ENCODE measurements at regions not wholly inside any gene's neighbourhood (a gene's known extent, or its start where the extent isn't known, plus 50 kb on each side); places are given as distances from the start of the nearest gene placed in this dataset.

- no peak for ATAC-seq (ENCODE audit: low FRiP score)
- DNase-seq (ENCODE audit: low spot score) = no peak
These were observed 307.7 kb upstream of the SLC10A2 start for GRCh38 chr13:103373916-103374315.

DNA sequence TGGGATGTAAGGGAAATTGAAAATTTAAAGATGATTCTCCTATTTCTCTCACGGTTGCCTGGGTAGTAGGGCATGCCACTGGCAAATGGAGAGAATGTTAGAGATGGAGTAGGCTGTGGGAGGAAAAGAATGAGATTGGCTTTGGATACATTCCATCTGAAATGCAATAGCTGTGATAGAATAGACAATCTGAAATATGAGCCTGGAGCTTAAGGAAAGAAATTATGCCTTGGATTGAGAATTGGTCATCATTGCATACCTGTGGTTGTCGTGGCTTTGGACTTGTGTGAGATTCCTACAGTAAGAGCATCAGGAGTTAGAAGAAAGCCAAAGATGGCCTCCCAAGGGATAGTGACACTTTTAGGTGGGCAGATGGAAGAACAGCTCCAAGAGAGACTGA is 305.1 kb upstream of the SLC10A2 start:
- DNase-seq (ENCODE audit: low spot score) = no peak
- no peak for ATAC-seq (ENCODE audit: low FRiP score)
- TF ChIP-seq CTCF (IDR thresholded peaks at IDR 0.05) = no peak

More at GRCh38 chr13:103373916-103374315, 307.7 kb upstream of the SLC10A2 start:
- no peak for TF ChIP-seq CTCF (IDR thresholded peaks at IDR 0.05)

GRCh38 chr13:103370790-103371189 is 304.6 kb upstream of the SLC10A2 start:
- no peak for TF ChIP-seq CTCF (IDR thresholded peaks at IDR 0.05)
- ATAC-seq (ENCODE audit: low FRiP score) = no peak
- DNase-seq (ENCODE audit: low spot score) = no peak

DNA sequence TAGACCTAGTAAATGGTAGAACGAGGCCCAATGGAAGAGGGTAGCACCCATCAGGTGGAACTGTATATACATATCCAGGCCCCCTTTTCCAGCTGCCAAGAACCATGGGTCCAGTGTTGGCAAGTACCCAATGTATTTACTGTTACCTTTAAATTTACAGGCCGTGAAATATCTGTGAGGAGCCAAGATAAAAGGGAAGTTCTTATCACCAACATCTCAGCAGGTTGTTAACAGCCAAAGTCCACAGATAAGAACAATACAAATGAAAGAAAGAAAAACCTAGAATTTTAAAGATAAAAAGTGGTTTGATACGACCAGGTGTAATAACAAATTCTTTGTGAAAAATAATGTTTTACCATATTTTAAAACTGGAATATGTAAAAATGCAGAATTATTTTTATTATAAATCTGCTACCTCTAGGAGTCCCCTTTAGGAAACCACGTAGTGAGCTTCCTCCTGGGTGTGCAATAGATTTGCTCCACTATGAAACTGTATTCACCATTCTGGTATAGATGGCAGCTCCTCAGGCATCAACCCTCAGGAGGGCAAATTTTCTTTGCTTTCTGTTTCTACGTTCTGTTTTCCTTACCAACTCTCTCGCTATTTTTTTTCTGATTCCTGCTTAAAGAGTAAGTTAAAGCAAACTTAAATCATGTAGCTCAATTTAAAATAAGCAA is 292.2 kb upstream of the SLC10A2 start:
- no peak for TF ChIP-seq CTCF (IDR thresholded peaks at IDR 0.05)
- no peak for ATAC-seq (ENCODE audit: low FRiP score)
- no peak for DNase-seq (ENCODE audit: low spot score)

- no peak for TF ChIP-seq CTCF (IDR thresholded peaks at IDR 0.05)
- no peak for ATAC-seq (ENCODE audit: low FRiP score)
- DNase-seq (ENCODE audit: low spot score) = no peak
These were observed 290.1 kb upstream of the SLC10A2 start for GRCh38 chr13:103356226-103356864.

GRCh38 chr13:103354171-103354570 is 288.0 kb upstream of the SLC10A2 start:
- ATAC-seq (ENCODE audit: low FRiP score) (peak; percentile 67), DNase-seq (ENCODE audit: low spot score) (no peak)
- TF ChIP-seq CTCF (IDR thresholded peaks at IDR 0.05) = no peak

Measured in omental fat pad (tissue), 3 donors.